ENCODE measurements at regions not wholly inside any gene's neighbourhood (a gene's known extent, or its start where the extent isn't known, plus 50 kb on each side); places are given as distances from the start of the nearest gene placed in this dataset.
"Not testable (repeated sequence)": the region's sequence is repeated elsewhere in the genome, so short reads cannot be mapped to it uniquely, and the experiment has no call there.

DNA sequence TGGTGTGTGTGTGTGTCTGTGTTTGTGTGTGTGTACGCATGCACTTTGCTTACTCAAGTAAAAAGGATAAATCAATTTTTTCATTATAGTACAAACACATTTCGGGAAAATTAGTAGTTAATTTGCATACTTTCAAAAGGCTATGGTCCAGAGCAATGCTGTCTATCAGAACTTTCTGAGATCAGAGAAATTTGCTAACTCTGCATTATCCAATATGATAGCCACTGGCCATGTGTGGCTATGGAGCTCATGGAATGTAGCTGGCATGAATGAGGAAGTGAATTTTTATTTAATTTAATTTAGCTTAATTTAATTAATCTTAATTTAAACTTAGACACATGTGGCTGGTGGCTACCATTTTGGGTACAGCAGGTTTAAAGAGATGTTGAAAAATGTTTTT, 289.6 kb downstream of the MAT2B start:
- DNase-seq = no peak

- no peak for DNase-seq
These were observed 302.4 kb downstream of the MAT2B start for GRCh38 chr5:163807781-163808180.

GRCh38 chr5:163809473-163809872, 304.1 kb downstream of the MAT2B start:
- no peak for DNase-seq

DNA sequence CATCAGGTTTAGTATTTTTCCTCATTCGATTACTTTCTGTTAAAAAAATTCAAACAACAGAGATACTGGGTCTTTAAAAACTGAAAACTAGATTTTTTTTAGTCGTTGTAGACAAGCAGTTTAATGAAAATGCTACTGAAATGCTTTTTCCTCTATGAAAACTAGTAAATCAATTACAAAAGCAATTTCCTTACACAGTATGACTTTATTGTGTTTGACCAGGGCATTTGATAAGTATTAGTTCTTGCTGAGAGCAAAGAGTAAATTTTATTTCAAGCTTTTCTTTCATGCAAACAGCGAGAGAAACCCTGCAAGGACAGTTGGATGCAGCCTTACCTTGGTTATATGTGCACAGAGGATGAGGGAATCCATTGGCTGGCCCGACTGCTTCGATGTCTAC, 308.5 kb downstream of the MAT2B start:
- no peak for DNase-seq

DNA sequence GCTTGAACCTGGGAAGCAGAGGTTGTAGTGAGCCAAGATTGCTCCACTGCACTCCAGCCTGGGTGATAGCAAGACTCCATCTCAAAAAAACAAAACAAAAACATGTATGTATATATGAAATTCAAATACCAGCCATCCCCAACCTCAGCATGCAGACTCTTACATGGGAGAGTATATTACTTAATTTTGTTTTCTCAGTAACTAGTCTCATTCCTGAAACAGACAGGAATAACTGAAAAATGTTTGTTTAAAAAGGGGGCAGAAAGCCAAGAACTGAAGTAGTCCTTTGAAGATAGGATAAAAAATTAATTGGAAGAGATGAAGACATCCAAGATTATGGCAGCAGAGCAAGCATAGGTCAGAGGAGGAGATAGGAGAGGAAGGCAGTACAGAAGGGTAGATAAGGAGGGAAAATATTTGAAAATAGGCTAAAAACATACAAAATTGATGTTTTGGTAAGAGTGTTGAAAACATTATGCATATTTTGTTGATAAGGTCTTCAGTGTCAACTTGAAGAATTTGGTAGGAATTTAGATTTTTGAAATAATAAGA, 309.9 kb downstream of the MAT2B start:
- no peak for DNase-seq

DNA sequence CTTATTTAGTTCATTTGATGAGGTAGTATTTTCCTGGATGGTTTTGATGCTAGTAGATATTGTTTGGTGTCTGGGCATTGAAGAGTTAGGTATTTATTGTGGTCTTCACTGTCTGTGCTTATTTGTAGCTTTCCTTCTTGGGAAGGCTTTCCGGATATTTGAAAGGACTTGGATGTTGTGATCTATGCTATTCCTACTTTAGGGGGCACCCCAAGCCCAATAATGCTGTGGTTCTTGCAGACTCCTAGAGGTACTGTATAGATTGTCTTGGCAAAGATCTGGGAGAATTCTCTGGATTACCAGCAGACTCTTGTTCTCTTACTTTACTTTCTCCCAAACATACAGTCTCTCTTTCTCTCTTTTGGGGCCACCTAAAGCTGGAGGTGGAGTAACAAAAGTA, 315.7 kb downstream of the MAT2B start:
- no peak for DNase-seq

DNA sequence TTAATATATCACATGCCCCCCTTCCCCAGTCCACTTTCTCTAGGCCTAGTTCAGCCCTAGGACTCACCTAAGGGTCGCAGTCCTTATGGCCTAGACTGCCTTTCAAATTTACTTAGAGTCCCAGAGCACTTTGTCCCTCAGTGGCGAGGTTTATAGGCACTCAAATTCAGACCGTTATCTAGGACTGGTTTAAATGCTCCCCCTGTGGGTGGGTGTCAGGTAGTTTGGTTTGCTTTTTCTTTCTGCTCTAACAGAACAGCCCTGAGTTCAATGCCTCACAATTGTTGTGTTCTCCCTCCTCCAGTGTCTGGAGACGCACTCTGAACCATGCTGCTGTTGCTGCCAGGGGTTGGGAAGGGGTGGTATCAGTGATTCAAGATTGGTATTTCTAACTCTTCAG, 317.1 kb downstream of the MAT2B start:
- no peak for DNase-seq

- DNase-seq = no peak
These were observed 320.2 kb downstream of the MAT2B start for GRCh38 chr5:163825661-163826060.

DNA sequence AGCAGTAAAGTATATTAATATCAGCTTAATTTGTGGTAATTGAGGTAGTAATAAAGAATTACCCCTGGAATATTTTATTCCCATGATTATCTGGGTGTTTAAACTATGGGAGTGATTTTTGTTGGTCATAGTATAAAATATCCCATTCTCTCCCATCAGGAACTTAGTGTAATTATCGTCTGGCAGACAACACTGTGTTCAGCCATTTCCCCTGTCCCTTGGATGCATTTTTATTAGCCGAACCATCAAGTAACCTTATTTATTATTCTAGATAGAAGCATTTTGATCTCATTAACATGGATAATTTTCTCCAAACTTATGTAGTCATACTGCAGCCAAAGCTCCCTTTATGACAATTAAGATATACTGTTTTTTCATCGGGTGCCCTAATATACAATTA, 320.8 kb downstream of the MAT2B start:
- DNase-seq = no peak

DNA sequence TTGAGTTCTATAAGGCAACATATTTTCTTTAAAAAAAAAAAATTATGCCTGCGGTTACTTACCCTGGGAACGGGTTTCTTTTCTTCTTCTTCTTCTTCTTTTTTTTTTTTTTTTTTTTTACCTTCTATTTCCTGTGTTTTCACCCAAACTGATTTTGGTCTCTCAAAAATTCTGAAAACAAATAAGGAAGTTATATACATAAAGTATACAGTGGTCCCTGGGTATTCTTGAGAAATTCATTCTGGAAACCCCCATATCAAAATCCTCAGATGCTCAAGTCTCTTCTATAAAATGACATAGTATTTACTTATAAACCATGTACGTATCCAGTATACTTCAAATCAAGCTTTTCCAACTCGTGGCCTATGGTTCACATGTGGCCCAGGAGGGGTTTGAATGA, 326.7 kb downstream of the MAT2B start:
- DNase-seq = no peak

DNA sequence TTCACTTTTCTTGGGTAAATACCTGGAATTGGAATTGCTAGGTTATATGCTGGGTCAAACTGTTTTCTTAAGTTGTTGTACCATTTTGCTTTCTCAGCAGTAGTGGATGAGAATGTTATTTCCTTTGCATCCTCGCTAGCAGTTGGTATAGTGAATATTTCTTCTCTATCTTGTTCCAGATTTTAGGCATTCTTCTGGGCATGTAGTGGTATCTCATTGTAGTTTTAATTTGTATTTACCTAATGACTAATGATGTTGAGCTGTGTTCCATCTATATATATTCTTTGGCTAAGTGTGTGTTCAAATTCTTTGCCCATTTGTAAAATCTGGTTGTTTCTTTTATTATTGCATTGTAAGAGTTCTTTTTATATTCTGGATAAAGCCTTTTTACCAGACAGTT, 333.3 kb downstream of the MAT2B start:
- DNase-seq = no peak

DNA sequence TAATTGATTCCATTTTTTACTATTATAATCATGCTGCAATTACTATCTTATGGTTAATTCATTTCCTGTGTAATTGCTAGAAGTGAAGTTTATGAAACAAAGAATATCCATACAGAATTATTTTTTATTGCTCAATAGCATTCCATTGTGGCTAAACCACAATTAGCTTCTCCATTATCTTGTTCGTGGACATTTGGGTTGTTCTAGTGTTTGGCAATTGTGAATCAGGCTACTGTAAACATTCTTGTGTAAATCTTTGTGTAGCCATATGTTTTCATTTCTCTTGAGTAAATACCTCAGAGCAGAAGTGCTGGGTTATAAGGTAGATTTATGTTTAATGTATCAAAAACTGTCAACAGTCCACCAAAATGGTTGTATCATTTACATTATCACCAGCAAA, 341.1 kb downstream of the MAT2B start:
- no peak for DNase-seq

DNA sequence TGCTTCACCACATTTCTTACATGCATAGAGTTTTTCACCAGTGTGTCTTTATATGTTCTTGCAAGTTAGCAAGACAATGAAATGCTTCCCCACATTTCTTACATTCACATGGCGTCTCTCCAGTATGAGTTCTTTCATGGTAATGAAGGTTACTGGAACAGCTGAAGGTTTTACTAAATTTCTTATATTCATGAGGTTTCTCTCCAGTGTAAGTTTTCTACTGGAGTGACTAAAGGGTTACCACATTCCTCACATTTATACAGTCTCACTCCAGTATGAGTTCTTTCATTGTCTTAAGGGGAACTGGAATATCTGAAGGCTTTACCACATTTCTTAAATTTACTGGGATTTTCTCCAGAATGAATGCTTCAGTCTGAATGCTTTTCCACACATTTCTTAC, 350.3 kb downstream of the MAT2B start:
- no peak for DNase-seq

DNA sequence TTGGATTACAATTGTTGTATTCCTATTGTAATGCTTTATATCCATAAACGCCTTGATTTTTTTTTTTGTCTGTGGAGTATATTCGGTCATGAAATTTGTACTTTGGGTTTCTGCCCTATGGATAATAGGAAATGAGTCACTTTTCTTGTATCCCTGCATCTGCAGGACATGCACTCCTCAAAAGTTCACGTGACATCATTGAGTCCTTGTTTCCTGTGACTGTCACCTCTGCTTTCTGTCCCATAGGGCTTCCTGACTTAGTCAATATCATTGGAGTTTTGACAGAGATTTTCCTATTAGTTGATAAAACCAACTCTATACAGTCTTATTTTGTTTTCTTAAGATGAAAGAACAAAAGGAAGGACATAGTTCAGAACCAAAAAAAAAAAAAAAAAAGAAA, 356.3 kb downstream of the MAT2B start:
- DNase-seq = no peak

DNA sequence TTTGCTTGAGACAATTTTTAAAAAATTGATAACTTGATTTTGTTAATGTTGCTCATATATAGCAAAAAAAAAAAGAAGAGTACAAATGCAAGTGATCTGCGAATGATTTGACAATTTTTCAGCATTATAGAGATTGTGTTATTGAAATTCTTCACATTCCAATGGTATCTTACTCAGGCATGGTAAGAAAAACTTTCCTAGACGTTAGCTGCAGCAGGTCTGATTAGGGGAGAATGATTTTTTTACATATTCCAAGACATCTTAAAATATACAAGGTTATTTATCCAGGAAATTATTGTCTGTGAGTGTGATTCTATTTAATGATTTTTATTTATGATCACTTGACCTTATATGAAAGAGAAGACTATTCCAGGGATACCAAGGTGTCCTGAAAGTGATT, 361.9 kb downstream of the MAT2B start:
- no peak for DNase-seq

DNA sequence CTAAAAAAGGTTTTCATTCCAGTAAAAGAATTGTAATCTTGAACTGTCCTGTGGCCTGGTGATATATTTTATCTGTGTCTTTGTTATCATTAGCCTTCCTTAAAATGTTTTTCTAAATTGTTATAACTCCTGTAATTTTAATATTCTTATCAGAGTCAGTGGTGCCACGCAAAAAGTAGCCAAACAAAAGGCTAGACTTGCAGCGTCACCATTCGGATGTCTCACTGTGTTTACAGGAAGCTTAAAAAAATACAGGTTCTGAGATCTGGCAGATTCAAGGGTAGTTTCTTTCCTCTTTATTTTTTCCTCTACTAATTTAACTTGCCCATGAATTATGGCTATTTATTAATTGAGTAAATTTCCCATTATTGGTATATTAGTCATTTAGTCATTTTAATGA, 362.3 kb downstream of the MAT2B start:
- no peak for DNase-seq

DNA sequence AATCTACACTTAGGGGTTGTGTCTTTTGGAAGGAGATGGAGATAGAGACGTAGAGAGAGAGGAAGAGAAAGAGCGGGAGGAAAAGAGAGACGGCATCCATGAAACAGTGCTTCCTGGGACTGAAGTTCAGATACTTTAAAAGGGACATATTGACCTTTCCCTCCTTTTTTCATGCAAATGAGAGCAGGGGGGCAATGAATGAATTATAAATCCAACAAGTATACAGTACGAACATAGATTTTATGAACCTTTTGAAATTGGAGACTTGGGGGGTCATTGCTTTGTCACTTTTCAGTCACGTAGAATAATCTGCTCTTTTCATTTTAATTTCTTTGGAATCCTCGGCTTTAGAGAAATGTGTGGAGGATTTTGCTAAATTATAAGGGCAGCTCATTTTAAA, 364.2 kb downstream of the MAT2B start:
- no peak for DNase-seq

DNA sequence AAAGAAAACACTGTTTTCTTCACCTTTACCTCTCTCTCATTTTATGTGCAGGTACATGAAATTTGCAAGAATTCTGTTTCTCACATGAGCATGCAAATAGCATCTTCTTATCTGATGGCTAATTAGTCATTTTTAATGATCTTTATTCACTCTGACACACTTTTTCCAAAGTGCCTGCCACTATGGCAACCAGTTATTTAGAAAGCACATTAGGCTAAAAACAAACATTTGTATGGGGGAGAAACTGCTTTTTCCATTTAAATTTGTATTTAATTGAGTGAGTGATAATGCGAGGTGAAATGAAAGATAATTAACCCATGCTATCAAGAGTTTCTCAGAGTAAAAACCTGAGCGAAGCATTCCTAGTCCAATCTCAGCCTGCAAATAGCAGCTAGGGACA, 365.0 kb downstream of the MAT2B start:
- DNase-seq = no peak

GRCh38 chr5:163874431-163874830, 369.0 kb downstream of the MAT2B start:
- no peak for DNase-seq

- not testable (repeated sequence) for DNase-seq
These were observed 369.5 kb downstream of the MAT2B start for GRCh38 chr5:163874912-163875311.

GRCh38 chr5:163877865-163878264, 372.4 kb downstream of the MAT2B start:
- no peak for DNase-seq

DNA sequence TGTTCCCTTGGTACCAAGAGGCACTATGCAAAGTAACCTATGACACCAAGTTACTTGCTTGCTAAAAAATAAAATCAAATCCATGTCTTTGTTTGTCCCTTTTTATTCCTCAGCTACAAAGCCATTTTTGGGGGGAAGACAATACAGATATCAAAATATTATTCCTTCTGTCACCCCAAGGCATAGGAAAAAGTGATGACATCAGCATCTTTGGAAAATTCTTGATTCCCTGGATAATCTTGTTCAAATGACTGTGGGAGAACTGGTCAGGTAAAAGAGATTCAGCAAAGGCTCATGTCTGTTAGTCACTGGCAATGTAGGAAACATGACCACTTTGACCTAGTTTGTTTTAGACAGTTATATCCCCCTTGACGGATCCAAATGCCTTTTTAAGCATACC, 373.1 kb downstream of the MAT2B start:
- DNase-seq = no peak

DNA sequence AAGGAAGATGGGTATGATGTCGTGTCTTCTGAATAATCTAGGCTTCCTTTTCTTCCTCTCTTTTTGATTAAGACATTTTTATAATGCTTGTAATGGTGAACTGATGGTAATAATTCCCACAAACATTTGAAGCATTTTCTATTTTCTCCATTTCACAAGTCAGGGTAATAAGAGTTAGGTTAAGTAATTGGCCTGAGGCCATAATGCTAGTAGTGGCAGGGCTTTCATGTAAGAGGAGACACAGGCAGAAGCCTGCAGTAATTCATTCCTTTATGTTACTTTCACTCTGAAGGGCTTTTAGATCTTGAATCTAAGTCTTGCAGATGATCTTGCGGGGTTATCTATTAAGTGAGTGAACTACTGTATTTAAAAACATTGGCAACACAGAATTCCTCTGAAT, 374.9 kb downstream of the MAT2B start:
- DNase-seq = no peak

GRCh38 chr5:163885117-163885516, 379.7 kb downstream of the MAT2B start:
- DNase-seq = no peak

- DNase-seq = no peak
These were observed 382.4 kb downstream of the MAT2B start for GRCh38 chr5:163887854-163888253.

GRCh38 chr5:163888366-163888765, 382.9 kb downstream of the MAT2B start:
- DNase-seq = no peak
